Naive thymus-derived CD8-positive, alpha-beta T cell (primary cell): ENCODE measurements at regions not wholly inside any gene's neighbourhood (a gene's known extent, or its start where the extent isn't known, plus 50 kb on each side); places are given as distances from the start of the nearest gene placed in this dataset.

Source experiments
- ATAC-seq, 2 donors: fragments of 150-1000 bp; cut with Tn5 transposase in 1 of 2; sonication (Bioruptor Pico), chemical (Tn5 transposase) in 1 of 2; 1 replicate in 1 of 2; 2 replicates in 1 of 2; pipeline ENCODE4 v1.10.0; 2021; ENCODE audit warnings: mild to moderate bottlenecking in 2 of 2, moderate library complexity in 2 of 2
- POLR2A ChIA-PET: fragments of 350-600 bp; sonication (Branson Sonifier 250); formaldehyde crosslinking; loops from one replicate; lab custom pipeline; 2021; ENCODE audit warnings: antibody characterized with exemption; lab: Charles Lee
- DNase-seq, 10 donors: peaks; one replicate each; pipeline versions ENCODE4 v3.0.0 to v3.0.0-alpha.2; 2020 to 2022
- H3K27ac Mint-ChIP-seq, 10 donors: one replicate each; pipeline ENCODE4 v1.8.0; 2020 to 2022; ENCODE audit warnings: mild to moderate bottlenecking in 10 of 10, mixed read lengths in 10 of 10, moderate library complexity in 4 of 10, inconsistent platforms in 1 of 10
- H3K27me3 Mint-ChIP-seq, 5 donors: one replicate each; pipeline ENCODE4 v1.8.0; 2021 to 2022; ENCODE audit warnings: mixed read lengths in 5 of 5
- H3K36me3 Mint-ChIP-seq, 3 donors: one replicate each; pipeline ENCODE4 v1.8.0; 2020 to 2022; ENCODE audit warnings: mixed read lengths in 3 of 3, mild to moderate bottlenecking in 2 of 3, inconsistent platforms in 1 of 3
- H3K4me1 Mint-ChIP-seq, 4 donors: one replicate each; pipeline ENCODE4 v1.8.0; 2021 to 2022; ENCODE audit warnings: mixed read lengths in 4 of 4
- H3K4me3 Mint-ChIP-seq, 10 donors: one replicate each; pipeline ENCODE4 v1.8.0; 2020 to 2022; ENCODE audit warnings: mild to moderate bottlenecking in 10 of 10, mixed read lengths in 10 of 10, moderate library complexity in 6 of 10, inconsistent platforms in 1 of 10
- H3K9me3 Mint-ChIP-seq, 9 donors: one replicate each; pipeline ENCODE4 v1.8.0; 2020 to 2022; ENCODE audit warnings: mixed read lengths in 9 of 9, mild to moderate bottlenecking in 3 of 9, inconsistent platforms in 1 of 9, moderate library complexity in 1 of 9

GRCh38 chr20:54379893-54380584 lies 95.4 kb upstream of the DOK5 start:
- H3K4me3 Mint-ChIP-seq = no peak overlapping the region
- H3K4me1 Mint-ChIP-seq = no peaks in the 10 kb centered on the region
- peaks cover 0 to 8% (median 4%) of the 10 kb centered on the region in 9 donors for H3K9me3 Mint-ChIP-seq
- peaks cover 0 to 10% (median 0%) of the 10 kb centered on the region in 3 donors for H3K36me3 Mint-ChIP-seq
- DNase-seq (no peak), ATAC-seq (no peak)
- H3K27me3 Mint-ChIP-seq = peaks cover 17 to 53% (median 32%) of the 10 kb centered on the region in 5 donors
- POLR2A ChIA-PET = no interaction called here
- H3K27ac Mint-ChIP-seq = no peak overlapping the region

GRCh38 chr20:54382419-54382818 lies 93.0 kb upstream of the DOK5 start:
- H3K36me3 Mint-ChIP-seq = peaks cover 0 to 10% (median 0%) of the 10 kb centered on the region in 3 donors
- H3K9me3 Mint-ChIP-seq = peaks cover 0 to 10% (median 2%) of the 10 kb centered on the region in 9 donors
- H3K27me3 Mint-ChIP-seq = peaks cover 24 to 63% (median 43%) of the 10 kb centered on the region in 5 donors
- POLR2A ChIA-PET = no interaction called here
- H3K4me1 Mint-ChIP-seq = no peaks in the 10 kb centered on the region
- no peak overlapping the region for H3K27ac Mint-ChIP-seq
- H3K4me3 Mint-ChIP-seq = no peak overlapping the region
- DNase-seq = no peak
- no peak for ATAC-seq

DNA sequence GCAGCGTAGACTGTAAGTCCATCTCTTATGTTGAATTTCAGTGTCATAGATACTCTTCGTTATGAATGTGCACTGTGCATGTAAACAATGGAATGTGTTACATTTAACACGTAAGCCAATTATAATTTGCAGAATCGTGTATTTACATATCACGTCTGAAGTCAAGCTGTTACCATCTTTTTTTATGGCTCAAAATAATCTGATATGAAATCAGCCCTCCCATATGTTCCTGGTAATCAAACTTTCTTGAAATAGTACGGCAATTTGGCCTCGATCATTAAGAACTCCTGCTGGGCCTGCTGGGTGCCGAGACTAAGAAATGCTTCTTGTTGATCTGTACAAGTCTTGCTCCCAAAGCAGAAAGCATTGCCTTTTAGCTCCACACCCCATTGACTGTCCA lies 89.6 kb upstream of the DOK5 start:
- DNase-seq (no peak), ATAC-seq (no peak)
- H3K27me3 Mint-ChIP-seq = peaks cover 24 to 52% (median 40%) of the 10 kb centered on the region in 5 donors
- H3K4me3 Mint-ChIP-seq = no peak overlapping the region
- peaks cover 0 to 10% (median 0%) of the 10 kb centered on the region in 3 donors for H3K36me3 Mint-ChIP-seq
- peak overlapping the region in 1 of 10 donors; percentile 49 for H3K27ac Mint-ChIP-seq
- peaks cover 0 to 10% (median 2%) of the 10 kb centered on the region in 9 donors for H3K9me3 Mint-ChIP-seq
- POLR2A ChIA-PET = no interaction called here
- no peaks in the 10 kb centered on the region for H3K4me1 Mint-ChIP-seq

DNA sequence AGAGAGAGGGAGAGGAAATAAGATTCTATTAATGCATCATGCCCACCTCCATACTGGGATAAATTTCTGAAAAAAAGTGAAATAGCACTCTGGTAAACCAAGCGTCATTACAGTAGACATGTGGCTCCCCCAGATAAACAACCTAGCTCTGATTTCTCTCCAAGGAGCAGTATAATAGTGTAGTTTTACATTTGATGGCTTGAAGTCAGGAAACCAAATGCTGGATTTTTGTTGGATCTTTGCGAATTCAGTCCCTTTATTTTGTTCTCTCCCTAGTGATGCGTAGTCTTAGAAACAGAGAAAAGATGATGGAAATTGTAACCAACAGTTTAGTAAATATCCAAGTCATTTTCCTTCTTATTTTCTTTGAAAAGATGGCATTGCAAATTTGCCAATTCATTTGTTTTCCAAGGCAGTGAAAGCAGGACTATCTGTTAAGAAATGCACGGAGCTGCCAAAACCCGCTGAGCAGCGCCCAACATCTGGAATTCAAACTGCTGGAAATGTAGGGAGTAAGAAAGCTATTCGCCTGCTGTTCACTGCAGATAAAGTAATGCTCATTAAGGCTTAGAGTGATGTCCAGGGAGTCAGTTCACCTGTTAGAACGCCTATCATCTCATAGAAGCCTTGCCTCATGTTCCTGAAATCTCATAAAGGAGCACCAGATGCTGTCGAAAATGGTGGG lies 85.7 kb upstream of the DOK5 start:
- Mint-ChIP-seq H3K4me1 (no peaks in the 10 kb centered on the region), H3K4me3 (no peak overlapping the region), H3K27ac (no peak overlapping the region), H3K27me3 (peaks cover 7 to 16% (median 13%) of the 10 kb centered on the region in 5 donors), H3K36me3 (no peaks in the 10 kb centered on the region), H3K9me3 (peaks cover 0 to 6% (median 0%) of the 10 kb centered on the region in 9 donors)
- POLR2A ChIA-PET = no interaction called here
- DNase-seq = no peak
- no peak for ATAC-seq

- Mint-ChIP-seq H3K27ac (no peak overlapping the region), H3K9me3 (peaks cover 0 to 5% (median 0%) of the 10 kb centered on the region in 9 donors), H3K4me3 (no peak overlapping the region), H3K36me3 (no peaks in the 10 kb centered on the region), H3K27me3 (peaks cover 4 to 34% (median 12%) of the 10 kb centered on the region in 5 donors), H3K4me1 (no peaks in the 10 kb centered on the region)
- DNase-seq = no peak
- no peak for ATAC-seq
- POLR2A ChIA-PET = no interaction called here
These were observed 77.9 kb upstream of the DOK5 start for GRCh38 chr20:54397292-54398140.

- ATAC-seq = no peak
- peaks cover 0 to 5% (median 0%) of the 10 kb centered on the region in 9 donors for H3K9me3 Mint-ChIP-seq
- no peaks in the 10 kb centered on the region for H3K36me3 Mint-ChIP-seq
- DNase-seq = no peak
- no peak overlapping the region for H3K4me3 Mint-ChIP-seq
- H3K27ac Mint-ChIP-seq = no peak overlapping the region
- H3K4me1 Mint-ChIP-seq = no peaks in the 10 kb centered on the region
- peaks cover 7 to 36% (median 14%) of the 10 kb centered on the region in 5 donors for H3K27me3 Mint-ChIP-seq
- POLR2A ChIA-PET = no interaction called here
These were observed 76.6 kb upstream of the DOK5 start for GRCh38 chr20:54398814-54399213.

DNA sequence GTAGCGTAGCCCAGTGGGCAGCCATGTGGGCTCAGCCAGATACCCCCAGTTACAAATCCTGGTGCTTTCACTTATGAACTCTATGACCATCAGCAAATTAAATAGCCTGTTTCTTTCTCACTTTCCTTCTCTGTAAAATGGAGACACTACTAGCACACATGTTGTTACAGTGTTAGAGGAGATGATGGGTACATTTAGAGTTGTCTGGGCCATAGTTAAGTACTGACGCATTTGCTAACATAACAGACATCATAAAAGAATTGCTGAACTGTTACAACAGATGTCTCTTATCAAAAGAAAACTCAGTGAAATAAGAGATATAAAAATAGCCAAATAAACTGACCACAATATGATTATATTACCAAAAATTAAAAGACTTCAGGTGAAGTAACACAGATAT lies 69.9 kb upstream of the DOK5 start:
- DNase-seq (no peak), ATAC-seq (no peak)
- no peaks in the 10 kb centered on the region for H3K36me3 Mint-ChIP-seq
- POLR2A ChIA-PET = no interaction called here
- no peak overlapping the region for H3K4me3 Mint-ChIP-seq
- peaks cover 6 to 35% (median 12%) of the 10 kb centered on the region in 5 donors for H3K27me3 Mint-ChIP-seq
- no peaks in the 10 kb centered on the region for H3K4me1 Mint-ChIP-seq
- peaks cover 0 to 3% (median 0%) of the 10 kb centered on the region in 9 donors for H3K9me3 Mint-ChIP-seq
- H3K27ac Mint-ChIP-seq = no peak overlapping the region

GRCh38 chr20:54407459-54407858 lies 67.9 kb upstream of the DOK5 start:
- ATAC-seq (no peak), DNase-seq (no peak)
- no peak overlapping the region for H3K27ac Mint-ChIP-seq
- H3K4me1 Mint-ChIP-seq = no peaks in the 10 kb centered on the region
- POLR2A ChIA-PET = no interaction called here
- peaks cover 9 to 33% (median 15%) of the 10 kb centered on the region in 5 donors for H3K27me3 Mint-ChIP-seq
- no peaks in the 10 kb centered on the region for H3K36me3 Mint-ChIP-seq
- H3K9me3 Mint-ChIP-seq = peaks cover 0 to 3% (median 0%) of the 10 kb centered on the region in 9 donors
- H3K4me3 Mint-ChIP-seq = no peak overlapping the region

DNA sequence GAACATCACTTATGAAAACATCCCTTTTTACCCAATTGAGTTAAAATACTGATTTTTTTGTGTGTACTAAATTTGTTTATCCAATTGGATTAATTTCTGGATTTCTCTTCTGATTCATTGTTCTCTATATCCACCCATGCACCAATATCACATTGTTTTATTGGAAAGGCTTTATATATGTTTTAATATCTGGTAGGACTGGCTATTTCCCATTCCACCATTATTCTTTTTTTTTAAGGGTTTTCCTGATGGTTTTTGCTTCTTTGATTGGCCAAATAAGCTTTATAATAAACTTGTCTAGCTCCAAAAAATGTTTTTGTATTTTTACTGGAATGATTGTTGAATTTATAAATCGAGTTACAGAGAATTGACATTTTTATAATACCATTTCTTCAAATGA lies 59.4 kb upstream of the DOK5 start:
- H3K9me3 Mint-ChIP-seq = peaks cover 0 to 9% (median 3%) of the 10 kb centered on the region in 9 donors
- H3K27ac Mint-ChIP-seq = no peak overlapping the region
- ATAC-seq (no peak), DNase-seq (no peak)
- peaks cover 0 to 62% (median 17%) of the 10 kb centered on the region in 5 donors for H3K27me3 Mint-ChIP-seq
- H3K4me3 Mint-ChIP-seq = no peak overlapping the region
- H3K4me1 Mint-ChIP-seq = no peaks in the 10 kb centered on the region
- no peaks in the 10 kb centered on the region for H3K36me3 Mint-ChIP-seq
- POLR2A ChIA-PET = no interaction called here

DNA sequence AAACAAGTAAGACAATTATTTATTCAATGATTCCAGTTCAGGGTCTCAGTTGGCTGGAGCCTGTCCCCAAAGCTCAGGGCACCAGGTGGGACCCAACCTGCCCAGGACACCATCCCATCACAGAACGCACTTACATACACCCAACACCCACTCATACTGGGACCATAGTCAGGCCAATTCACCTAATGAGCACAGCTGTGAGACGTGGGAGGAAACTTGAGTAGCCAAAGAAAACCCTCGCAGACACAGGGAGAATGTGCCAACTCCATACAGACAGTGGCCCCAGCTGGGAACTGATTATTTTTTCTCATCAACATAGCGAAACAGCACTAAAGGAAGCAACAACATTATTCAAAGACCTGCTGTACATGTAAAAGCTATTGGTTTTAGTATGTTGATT lies 58.6 kb upstream of the DOK5 start:
- no peak for DNase-seq
- H3K9me3 Mint-ChIP-seq = peaks cover 0 to 9% (median 3%) of the 10 kb centered on the region in 9 donors
- H3K27me3 Mint-ChIP-seq = peaks cover 0 to 57% (median 17%) of the 10 kb centered on the region in 5 donors
- no peaks in the 10 kb centered on the region for H3K4me1 Mint-ChIP-seq
- H3K27ac Mint-ChIP-seq = no peak overlapping the region
- H3K4me3 Mint-ChIP-seq = no peak overlapping the region
- no peak for ATAC-seq
- H3K36me3 Mint-ChIP-seq = no peaks in the 10 kb centered on the region
- POLR2A ChIA-PET = no interaction called here

DNA sequence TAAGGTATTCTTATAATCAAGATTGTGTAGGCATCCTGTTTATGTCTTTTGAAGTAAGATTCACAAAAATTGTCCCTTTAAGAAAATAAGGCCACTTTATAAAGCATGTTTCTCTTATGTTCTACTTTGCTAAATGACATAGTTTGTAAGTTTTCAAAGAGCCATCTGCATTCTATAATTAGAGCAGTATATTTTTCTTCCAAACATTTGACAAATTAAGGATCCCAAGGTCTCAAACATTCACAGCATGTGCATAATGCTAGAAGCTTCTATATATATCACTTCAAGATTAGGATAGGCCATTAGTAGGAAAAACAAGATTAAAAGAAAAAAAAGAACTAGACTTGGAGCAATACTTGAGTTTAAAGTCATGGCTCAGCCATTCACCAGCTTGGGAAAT lies 55.9 kb upstream of the DOK5 start:
- Mint-ChIP-seq H3K27me3 (peaks cover 0 to 43% (median 14%) of the 10 kb centered on the region in 5 donors), H3K36me3 (peaks cover 0 to 10% (median 0%) of the 10 kb centered on the region in 3 donors), H3K27ac (no peak overlapping the region), H3K9me3 (peaks cover 0 to 26% (median 10%) of the 10 kb centered on the region in 9 donors), H3K4me1 (no peaks in the 10 kb centered on the region), H3K4me3 (no peak overlapping the region)
- ATAC-seq (no peak), DNase-seq (no peak)
- POLR2A ChIA-PET = no interaction called here
